Lower leg skin (tissue), 4 donors: ENCODE measurements at regions not wholly inside any gene's neighbourhood (a gene's known extent, or its start where the extent isn't known, plus 50 kb on each side); places are given as distances from the start of the nearest gene placed in this dataset.

Experiments
- DNase-seq, 2 donors: peaks; one replicate each; pipeline ENCODE4 v3.0.0-alpha.2; 2019; ENCODE audit warnings: low spot score in 2 of 2
- H3K4me3 ChIP-seq: fragments of 200-600 bp; sonication (generic); 2 replicates; pipeline ENCODE4 v1.5.1; 2017; ENCODE audit warnings: mild to moderate bottlenecking, low read depth; ENCODE audit not compliant: poor library complexity, severe bottlenecking
- CTCF ChIP-seq, 3 donors: fragments of 450-650 bp; IDR thresholded peaks; one replicate each; pipeline ENCODE4 v1.5.1; 2016; ENCODE audit warnings: antibody characterized with exemption in 3 of 3, mild to moderate bottlenecking in 3 of 3, moderate library complexity in 2 of 3
- POLR2A ChIP-seq, 2 donors: fragments of 450-650 bp; IDR thresholded peaks; one replicate each; pipeline ENCODE4 v1.6.1; 2016 to 2017; ENCODE audit warnings: antibody characterized with exemption in 2 of 2, mild to moderate bottlenecking in 1 of 2, moderate library complexity in 1 of 2
- WGBS, 2 donors: methylation state at CpG; one replicate each; pipeline ENCODE4 v1.1.5; 2018; 5-methylcytosine and 5-hydroxymethylcytosine counted together
- intact Hi-C: fragments of 100-400 bp; cut with DNase I; formaldehyde crosslinking; loops from one replicate; pipeline ENCODE4 v1.15.0; 2023; ENCODE audit warnings: low total_unique reads

GRCh38 chr6:164854526-164854925 lies 454.9 kb downstream of the C6orf118 start:
- TF ChIP-seq POLR2A (IDR thresholded peaks at IDR 0.05) (no peak), CTCF (IDR thresholded peaks at IDR 0.05) (no peak)
- DNase-seq = no peak
- no peak overlapping the region for H3K4me3 ChIP-seq
- intact Hi-C loops = no loop called here

GRCh38 chr6:164845773-164846172 lies 463.6 kb downstream of the C6orf118 start:
- 72 to 76% methylated on average over 1 of the region's 1 CpG for WGBS, 2 donors
- intact Hi-C loops = no loop called here
- no peak for DNase-seq
- TF ChIP-seq CTCF (IDR thresholded peaks at IDR 0.05) (no peak), POLR2A (IDR thresholded peaks at IDR 0.05) (no peak)
- no peak overlapping the region for H3K4me3 ChIP-seq

- H3K4me3 ChIP-seq = no peak overlapping the region
- no peak for DNase-seq
- no peak for TF ChIP-seq CTCF (IDR thresholded peaks at IDR 0.05)
- TF ChIP-seq POLR2A (IDR thresholded peaks at IDR 0.05) = no peak
- intact Hi-C loops = no loop called here
- 90% methylated on average over 1 of the region's 1 CpG for WGBS, 2 donors
Observed at GRCh38 chr6:164842085-164842484, 467.3 kb downstream of the C6orf118 start.

- TF ChIP-seq CTCF (IDR thresholded peaks at IDR 0.05) = no peak
- TF ChIP-seq POLR2A (IDR thresholded peaks at IDR 0.05) = no peak
- 57 to 64% methylated on average over 1 of the region's 1 CpG for WGBS, 2 donors
- intact Hi-C loops = no loop called here
- no peak for DNase-seq
- no peak overlapping the region for H3K4me3 ChIP-seq
Observed at GRCh38 chr6:164838068-164838615, 471.3 kb downstream of the C6orf118 start.

GRCh38 chr6:164836486-164836885 lies 472.9 kb downstream of the C6orf118 start:
- TF ChIP-seq POLR2A (IDR thresholded peaks at IDR 0.05) = no peak
- TF ChIP-seq CTCF (IDR thresholded peaks at IDR 0.05) = no peak
- intact Hi-C loops = no loop called here
- DNase-seq = no peak
- no peak overlapping the region for H3K4me3 ChIP-seq
- 83 to 84% methylated on average over 3 of the region's 3 CpGs for WGBS, 2 donors

- intact Hi-C loops = no loop called here
- no peak for DNase-seq
Observed at GRCh38 chr6:164832410-164832809, 477.0 kb downstream of the C6orf118 start.

More at GRCh38 chr6:164832410-164832809, 477.0 kb downstream of the C6orf118 start:
- 64 to 77% methylated on average over 7 of the region's 7 CpGs for WGBS, 2 donors
- TF ChIP-seq POLR2A (IDR thresholded peaks at IDR 0.05) = no peak
- H3K4me3 ChIP-seq = no peak overlapping the region
